Activated CD4-positive, alpha-beta T cell treated with anti-CD3 and anti-CD28 coated beads, Interleukin-2, Interleukin-6, amounts not matched to agents 100 ng/mL and 50 ng/mL, durations not matched to agents 16 hours and 8 hours (primary cell): ENCODE measurements at regions not wholly inside any gene's neighbourhood (a gene's known extent, or its start where the extent isn't known, plus 50 kb on each side); places are given as distances from the start of the nearest gene placed in this dataset.

Source experiments
- DNase-seq: peaks from one replicate; pipeline ENCODE4 v3.0.0-alpha.2; 2020

DNA sequence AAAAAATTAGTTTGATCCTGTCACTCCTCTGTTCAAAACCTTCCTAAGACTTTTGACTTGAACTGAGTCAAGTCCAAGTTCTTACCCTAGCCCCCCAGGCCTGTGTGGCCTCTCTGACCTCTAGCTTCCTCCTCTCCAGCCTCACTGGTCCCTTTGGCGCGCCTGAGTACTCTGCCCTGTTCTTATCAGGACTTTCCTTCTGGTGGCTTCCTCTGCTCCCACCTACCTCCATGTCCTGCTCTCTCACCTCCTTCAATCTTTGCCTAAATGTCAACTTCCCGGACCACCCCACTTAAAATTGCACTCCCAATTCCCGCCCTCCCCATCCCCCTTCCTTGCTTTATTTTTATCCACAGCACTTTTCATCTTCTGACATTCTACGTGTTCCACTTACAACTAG lies 526.1 kb upstream of the KLF4 start:
- no peak for DNase-seq

DNA sequence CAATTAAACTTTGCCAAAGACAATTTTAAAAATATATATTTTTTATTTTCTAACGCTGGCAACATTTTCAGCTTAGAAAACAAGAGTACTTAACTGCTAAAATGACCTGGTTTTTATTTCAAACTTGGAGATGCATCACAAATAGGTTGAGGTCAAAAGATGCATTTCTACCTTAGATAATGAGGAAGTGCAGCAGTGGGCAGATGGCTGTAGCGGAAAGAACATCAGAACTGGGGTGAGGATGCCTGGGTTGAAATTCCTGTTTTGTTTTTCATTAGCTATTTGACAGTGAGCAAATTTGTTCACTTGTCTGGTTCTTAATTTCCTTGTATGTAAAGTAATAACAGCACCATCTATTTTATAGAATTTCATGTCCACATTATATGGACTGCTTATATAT lies 524.8 kb upstream of the KLF4 start:
- no peak for DNase-seq

DNA sequence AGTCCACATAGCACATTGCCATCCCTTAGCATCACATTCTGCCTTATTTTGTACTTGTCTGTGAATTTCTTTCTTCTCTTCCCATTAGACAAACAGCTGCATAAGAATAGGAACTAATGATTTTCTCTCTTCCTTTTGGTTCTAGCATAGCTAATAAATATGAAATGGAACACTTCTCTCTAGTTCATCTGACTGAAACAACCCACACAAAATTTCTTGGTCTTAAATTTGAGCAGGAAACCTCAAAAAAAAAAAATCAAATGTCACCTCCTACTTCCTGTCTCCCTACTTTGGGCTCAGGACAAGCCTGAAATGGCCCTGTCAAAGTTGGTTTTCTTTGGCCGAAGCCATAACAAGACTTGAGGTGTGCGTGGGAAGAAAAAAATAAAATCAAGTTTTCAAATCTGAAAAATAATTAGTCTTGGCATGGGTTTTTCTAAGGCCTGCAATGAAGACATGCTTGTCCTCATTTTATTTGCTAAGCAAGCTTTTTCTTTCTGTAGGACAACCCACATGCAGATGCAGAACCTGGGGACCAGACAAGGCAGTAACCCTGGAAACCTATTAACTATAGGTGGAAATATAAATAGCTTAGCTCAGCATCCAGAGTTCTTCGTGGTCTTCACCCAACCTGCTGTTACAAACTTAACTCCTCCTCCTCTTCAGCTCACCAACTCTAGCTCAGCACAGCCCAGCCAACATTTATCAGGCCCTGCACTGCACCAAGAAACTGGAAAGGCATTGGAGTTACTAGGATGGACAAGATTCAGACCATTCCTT lies 523.5 kb upstream of the KLF4 start:
- DNase-seq = no peak

DNA sequence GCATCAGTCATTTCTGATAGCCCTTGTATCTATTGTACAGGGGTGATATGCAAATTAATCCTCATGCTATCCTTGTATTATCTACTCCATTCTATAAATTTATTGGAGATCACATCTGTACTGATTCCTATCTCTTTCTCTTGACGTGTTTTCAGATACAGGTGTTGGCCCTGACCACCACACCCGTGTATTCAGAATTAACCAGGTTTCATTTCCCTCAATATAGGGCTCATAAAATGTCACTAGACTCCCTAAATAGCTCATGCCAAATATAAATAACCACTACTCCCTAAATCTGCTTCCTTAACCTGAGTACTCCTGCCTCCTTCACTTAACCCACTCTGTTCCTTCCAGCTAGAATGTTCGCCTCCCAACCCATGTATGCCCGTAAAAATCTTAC lies 522.8 kb upstream of the KLF4 start:
- DNase-seq = no peak

DNA sequence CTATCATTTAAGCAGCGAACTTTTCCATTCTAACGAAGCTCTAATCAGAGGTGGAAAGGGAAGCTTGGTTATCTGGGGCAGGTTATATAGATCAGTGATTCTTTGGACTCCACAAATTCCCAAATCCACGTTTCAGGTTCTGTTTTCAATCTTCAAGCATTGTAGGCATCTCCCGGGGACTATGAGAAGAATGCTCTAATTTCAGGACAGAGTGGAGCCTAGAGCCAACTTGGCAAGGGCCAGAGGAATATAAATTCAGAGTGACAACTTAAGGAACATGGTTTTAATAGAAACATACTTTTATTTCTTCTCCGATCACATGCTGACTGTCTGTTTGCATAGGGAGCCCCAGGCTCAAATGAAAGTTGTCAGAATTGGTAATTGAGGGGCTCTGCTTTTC lies 514.0 kb upstream of the KLF4 start:
- DNase-seq = no peak

DNA sequence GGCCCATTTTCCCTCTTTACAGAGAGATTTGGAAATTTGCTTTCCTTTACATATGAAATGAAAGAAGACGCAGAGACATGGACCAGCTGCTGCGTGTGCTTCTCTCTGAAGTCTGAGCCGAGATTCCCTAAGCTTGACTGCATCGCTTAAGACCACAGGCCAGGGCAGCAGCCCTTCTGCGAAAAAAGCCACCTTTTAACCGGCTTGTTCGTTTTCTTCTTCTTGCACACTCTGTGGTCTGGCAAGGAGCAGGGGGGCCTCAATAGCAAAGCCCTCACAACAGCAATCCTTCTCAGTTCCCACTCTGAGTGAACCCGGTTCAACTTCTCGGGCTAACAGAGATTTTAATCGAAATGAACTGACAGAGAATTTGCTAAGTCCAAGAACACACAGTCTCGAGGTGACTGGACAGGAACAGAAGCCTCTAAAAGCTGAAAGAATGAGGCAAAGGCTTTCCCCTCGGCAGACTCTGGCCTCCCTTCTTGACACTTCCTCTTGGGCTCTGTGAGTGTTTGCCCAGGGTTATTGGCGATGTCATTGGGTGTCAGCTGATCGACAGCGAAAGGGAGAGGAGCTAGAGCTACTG lies 512.9 kb upstream of the KLF4 start:
- DNase-seq = no peak

DNA sequence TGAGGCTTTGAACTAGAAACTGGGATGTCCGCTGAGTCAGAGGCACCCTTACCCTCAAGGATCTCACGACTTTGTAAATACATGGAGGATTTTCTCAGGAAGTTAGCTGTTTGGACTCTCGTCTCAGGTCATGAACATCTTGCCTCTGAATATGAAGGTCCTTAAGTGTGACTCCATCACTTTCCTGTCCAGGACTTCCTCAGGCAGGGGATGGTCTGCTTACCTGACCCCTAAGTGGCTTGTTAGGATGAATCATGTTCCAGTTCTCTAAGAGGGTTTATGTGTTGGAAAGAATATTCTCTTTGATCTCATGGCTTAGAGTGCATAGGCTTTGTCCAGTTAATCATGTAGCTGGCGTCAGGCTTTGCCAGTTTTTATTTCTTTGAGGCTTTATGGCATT lies 511.7 kb upstream of the KLF4 start:
- DNase-seq = no peak

DNA sequence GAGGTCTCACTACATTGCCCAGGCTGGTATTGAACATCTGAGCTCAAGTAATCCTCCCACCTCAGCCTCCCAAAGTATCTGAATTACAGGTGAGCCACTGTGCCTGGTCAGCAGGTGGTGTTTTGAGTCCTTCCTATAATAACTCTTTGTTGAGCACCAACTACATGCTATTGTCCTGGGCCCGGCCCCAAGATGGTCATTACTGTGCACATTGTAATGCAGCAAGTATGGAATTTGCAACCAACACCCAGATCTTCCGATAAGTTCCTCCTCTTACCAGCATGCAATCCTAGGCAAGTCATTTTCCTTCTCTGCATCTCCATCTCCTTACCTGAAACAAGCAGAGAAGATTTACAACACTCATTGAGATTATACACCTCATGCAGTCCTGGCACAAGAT lies 510.3 kb upstream of the KLF4 start:
- no peak for DNase-seq

DNA sequence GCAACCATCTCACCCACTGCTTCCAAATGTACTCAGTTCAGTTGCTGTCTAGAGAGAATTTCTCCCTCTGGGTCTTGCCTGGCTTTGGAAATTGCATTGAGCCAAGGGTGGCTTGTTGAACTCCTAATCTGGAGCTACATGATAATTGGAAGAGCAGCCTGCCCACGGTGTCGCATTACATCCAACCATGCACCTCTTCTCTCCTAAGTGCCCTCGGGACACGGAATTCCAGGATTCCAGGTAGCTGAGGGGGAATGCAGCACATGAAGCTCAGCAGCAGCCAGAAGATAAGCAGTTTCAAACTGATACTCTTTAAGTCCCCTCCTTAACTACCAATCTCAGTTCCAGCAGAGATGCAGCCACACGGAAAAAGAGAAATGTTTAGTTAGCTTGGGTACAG lies 509.4 kb upstream of the KLF4 start:
- DNase-seq = no peak

DNA sequence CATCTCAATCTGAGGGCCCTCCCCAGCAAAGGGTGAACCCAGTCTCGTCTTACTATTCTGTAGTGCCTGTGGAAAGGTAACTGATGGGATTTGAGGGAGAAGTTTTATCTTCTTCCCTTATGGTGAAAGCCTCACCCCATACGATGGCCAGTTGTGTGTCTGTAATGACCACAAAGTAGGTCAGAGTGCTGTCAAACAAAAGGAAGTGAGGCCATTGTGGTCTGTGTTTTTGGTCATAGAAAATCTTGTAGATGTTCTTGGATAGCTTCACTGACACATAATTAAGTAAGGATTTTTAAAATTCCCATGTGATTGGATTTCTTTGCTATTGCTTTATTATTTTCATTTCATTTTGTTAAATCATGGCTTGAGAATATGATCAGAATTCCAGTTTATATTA lies 505.1 kb upstream of the KLF4 start:
- no peak for DNase-seq

DNA sequence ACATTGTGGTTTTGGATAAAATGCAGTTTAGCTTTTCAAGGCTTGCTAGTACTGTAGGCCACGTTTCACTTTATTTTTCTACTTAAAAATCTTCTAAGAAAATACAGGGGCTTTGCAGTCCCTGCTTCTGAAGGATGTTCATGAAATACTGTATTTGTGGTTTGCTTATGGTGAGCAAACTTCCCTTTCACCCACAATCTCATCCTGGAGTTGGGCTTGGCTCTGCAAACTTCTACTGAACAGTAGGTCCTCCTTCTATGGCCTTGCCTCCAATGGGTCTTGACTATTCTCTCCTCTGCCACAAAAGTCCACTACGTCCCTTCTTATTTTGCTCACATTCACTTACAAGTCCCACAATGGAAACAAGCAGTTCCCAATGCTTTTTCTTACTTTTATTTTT lies 502.7 kb upstream of the KLF4 start:
- no peak for DNase-seq

DNA sequence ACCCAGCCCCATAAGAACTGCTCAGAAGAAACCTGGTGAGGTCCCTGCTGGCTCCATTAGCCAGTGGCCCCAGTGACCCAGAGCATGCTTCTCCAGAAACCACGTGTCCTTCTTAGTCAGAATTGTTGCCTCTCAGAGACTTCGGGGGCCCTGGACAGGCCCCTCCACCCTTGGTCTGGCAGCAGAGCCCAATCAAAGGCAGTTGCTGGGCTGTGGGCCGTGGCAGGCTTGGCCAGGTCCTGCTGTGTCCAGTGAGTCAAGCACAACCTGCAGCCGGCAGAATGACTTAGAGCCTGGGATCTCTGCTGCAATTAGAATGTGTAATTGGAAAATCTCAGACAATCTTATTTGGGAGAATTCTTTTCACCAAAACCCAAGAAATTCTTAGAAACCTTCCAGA lies 502.0 kb upstream of the KLF4 start:
- DNase-seq = no peak

DNA sequence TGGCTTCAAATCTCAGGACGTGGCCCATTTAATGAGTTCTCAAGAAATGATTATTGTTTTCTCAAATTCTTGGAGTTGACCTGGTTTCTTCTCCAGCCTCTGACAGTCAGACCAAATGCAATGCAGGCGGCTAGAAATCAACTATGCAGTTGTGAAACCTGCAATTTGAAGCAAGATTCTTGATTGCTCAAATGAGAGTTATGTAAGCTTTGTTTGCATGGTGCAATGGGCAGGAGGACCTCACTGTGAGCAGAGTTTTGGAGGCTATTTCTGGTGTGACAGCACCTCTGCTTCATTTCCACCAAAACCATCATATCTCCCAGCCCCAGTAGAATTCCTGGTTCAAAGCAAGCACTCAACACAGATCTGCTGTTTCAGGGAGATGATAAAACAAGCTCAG lies 500.0 kb upstream of the KLF4 start:
- DNase-seq = no peak

DNA sequence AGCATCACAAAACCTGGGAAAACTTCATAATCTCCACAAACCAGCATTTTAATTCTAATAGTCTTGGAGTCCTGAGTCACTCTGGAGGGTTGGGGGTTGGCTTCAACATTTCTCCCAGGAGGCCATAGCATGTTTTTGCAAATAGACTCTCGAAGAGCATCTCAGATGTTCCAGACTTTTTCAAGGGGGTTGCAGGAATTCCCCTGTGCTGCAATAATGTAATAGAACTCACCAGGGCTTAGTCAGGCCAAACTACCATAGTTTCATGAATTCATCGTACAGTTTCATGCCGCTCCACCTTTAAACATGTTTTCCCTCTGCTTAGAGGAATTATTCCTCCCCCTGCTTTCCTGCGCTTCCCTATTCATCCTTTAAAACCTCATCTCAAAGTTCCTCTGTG lies 499.5 kb upstream of the KLF4 start:
- DNase-seq = no peak

DNA sequence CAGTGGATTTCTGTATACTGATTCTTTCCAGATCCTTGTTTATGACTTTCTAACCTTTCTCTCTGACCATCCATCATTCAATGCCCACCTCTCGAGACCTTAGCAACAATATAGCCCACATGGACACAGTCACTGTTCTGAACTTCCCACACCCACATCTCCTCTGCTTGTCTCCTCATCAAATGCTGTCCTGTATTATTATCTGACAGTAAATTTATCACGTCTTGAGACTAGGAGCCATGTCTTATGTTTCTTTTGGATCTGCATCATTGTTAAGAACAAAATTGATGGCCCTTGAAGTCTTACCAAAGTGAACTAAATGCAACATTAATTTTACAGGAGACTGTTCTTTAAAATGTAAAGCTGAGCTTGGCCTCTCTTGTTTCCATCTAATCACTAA lies 495.4 kb upstream of the KLF4 start:
- DNase-seq = no peak

DNA sequence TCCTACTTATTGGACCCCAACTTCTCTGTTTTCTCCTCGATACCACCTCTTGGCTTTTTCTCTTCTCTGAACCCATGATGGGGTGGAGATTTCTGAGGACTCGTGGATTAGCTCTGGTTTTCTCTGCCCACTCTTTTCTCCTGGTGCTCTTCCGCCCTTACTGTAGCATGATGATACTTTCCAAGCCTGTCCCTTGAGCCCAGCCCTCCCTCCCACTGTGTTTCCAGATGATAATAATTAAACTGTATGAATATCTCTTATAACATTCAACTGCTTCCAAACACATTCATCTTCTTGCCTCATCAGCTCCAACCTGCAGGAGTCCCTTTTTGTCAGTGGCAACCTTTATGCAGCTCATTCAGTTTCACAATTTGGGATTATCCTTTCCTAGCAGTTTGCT lies 494.2 kb upstream of the KLF4 start:
- no peak for DNase-seq

DNA sequence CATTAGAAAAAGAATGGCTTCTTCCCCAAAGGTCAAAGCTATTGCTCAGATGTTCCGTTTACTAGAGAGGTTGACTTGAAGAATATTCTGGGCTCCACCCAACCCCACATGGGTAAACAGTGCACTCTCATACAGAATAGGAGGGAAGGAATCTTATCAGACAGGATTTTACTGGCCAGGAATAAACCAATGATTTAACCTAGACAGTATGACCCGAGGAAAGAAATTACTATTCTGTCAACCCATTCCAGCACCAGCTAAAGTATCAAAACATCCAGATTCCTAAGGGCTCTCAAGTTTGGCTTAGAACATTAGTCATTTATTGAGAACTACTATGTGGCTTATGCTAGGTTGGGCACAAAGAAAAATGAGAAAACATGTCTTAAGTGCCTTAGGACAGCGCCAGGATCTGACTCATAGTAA lies 493.6 kb upstream of the KLF4 start:
- no peak for DNase-seq

DNA sequence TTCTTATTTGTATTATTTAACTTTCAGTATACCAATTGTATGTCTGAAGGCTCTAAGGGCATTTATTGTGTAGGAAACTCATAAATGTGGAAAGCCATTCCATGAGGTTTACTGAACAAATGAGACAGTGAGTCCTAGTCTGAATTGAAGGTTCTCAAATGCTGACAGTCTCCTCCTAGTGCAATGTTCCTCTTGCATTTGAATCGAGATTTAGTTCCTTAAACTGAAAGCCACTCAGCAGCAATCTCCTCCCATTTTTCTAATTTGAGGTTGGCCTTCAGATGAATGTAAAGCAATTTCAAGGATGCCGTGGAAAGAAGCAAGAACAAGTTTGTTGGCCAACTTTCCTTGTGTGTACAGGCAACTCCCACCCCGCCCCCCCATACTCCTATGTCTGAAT lies 493.2 kb upstream of the KLF4 start:
- no peak for DNase-seq

DNA sequence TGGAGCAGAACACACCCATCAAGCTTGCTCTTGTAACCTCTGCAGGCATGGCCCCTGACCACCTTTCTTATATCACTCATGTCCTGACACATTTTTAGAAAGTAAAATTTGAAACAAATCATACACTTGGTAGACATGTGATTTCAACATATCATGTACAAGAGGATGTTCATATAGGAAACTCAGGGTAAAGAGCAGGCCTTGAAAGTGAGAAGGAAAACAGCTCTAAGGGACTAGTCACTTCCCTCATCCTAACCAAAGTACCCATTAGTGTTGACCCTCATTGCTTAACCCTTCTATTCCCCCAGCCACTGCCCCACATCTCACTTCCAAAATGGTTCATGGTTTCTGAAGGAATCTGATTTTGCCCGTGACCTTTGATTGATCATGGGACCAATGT lies 492.4 kb upstream of the KLF4 start:
- no peak for DNase-seq

DNA sequence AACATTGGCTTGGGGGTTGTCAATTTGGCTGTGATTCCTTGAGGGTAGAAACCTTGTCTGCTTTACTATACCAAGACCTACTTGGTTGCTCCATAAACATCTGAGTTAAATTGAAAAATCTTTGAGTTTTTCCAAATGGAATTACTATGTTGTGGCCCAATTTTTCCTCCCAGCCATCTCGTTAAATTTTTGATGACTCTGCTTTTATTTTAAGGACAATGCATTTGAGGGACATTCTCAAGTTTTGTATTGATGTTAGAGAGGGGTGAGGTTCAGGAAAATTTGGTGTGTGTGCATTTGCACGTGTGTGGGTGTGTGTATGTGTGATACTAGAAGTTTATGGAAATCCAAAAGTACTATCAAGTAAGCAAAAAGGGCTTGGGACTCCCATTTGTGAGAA lies 491.4 kb upstream of the KLF4 start:
- no peak for DNase-seq

DNA sequence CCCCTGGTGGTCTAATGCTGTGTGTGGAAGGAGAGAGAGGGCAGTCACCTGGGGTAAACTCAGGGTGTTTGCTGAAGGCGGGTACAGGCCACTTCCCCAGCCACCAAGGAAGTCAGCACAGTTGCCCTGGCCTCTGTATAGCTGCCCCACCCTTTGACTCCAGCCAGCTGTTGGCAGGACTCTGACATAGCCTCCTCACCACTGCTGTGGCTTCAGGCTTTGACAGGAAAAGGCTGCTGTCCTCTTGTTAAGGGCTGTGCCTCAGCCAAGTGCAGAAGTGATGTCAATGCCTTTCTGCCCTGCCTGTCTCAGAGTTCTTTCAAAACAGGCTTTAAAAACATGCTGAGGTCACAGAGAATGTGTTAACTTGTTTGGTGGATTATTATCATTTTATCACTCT lies 487.2 kb upstream of the KLF4 start:
- DNase-seq = no peak

DNA sequence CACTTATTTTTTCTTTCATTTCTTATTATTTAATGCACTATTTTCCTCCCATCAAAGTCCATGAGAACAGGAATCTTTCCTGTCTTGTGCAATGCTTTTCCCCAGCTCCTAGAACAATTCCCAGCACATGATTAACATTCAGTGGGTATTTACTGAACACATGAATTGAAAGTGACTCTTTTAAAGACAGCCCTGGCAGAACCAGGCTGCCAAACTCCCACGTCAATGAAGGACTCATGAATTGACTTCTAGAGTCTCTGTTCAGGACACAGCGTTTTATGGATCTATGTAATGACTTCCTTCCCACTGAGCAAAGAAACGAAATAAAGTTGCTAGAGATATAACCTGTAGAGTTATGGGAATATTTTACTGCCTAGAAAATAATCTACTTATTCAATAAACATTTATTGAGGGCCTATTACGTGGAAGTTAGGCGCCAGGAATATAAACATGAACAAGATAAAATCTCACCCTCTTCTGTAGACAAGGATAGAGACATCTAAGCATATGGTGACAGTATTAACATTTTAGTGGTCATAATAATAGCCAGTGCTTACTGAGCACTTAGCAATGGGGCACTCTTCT lies 485.9 kb upstream of the KLF4 start:
- DNase-seq = no peak

DNA sequence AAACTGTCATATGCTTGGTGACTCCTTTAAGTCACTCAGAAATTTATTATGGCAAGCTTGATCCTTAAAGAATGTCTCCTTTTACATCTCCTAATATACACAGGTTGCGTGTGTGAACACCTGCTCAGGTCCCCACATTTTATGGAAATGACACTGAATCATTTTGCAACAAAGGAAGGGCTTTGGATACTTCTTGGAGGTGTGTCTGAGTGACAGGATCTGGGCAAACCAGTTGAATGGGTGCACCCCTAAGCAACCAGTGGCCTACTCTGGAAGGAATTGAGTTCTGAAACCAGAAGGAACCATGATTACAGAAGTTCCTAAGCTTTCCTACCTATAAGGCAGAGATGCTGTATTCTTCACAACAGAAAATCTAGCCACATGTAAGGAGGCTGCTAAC lies 483.9 kb upstream of the KLF4 start:
- no peak for DNase-seq

DNA sequence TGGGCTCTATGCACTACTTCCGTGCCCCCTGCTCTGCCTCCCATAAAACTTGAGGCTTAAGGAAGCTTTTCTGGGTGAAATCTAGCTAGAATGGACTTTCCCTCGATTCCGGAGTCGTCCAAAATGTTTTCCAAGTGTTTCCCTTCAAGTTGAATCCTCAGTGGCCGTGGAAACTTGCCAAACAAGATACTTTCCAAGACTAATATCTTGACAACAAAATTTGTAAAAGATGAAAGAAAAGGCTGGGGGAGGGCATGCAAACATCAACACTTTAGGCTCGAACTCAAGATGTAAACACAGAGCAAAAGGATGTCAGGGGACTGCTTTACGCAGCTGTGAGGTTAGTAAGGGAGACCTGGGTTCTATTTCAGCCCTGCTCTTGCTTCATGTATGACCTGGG lies 482.8 kb upstream of the KLF4 start:
- DNase-seq = no peak

DNA sequence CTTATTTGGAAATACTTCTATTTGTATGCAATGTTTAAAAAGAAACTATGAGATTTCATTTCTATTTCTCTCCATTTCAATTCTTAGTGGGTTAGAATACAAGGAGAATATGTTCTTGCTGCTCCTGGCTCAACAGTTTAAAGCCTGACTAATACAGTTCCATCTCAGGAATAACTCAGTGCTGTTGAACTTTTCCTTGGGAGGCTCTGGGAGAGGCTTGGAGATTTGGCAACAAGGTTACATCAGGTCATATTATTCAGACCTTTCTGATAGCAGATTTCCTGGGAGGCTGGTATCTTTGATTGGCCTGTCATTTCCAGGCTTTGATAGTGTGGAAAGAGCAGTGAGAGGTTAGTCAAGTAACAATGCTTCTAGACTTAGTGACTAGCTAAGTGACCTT lies 481.7 kb upstream of the KLF4 start:
- no peak for DNase-seq
